H1 (cell line): ENCODE measurements at regions not wholly inside any gene's neighbourhood (a gene's known extent, or its start where the extent isn't known, plus 50 kb on each side); places are given as distances from the start of the nearest gene placed in this dataset.

Source experiments
- CTCF ChIP-seq, 3 experiments: IDR thresholded peaks; 1 replicate in 2 of 3; 2 replicates in 1 of 3; pipeline versions ENCODE4 v1.5.1 to v1.6.1; 2011; ENCODE audit warnings: low read length in 3 of 3, mild to moderate bottlenecking in 3 of 3, inconsistent platforms in 2 of 3, low read depth in 1 of 3, moderate library complexity in 1 of 3; ENCODE audit not compliant: insufficient read depth in 1 of 3; ENCODE audit errors: control extremely low read depth in 1 of 3
- GABPA ChIP-seq: IDR thresholded peaks from 2 replicates; pipeline ENCODE4 v1.6.1; 2011; ENCODE audit warnings: mild to moderate bottlenecking, low read length, moderate library complexity, borderline replicate concordance; ENCODE audit not compliant: insufficient read depth
- RFX5 ChIP-seq: IDR thresholded peaks from 2 replicates; pipeline ENCODE4 v1.6.1; 2011; ENCODE audit warnings: low read depth, low read length, improper control_type of control experiment, borderline replicate concordance
- RXRA ChIP-seq: IDR thresholded peaks from 2 replicates; pipeline ENCODE4 v1.6.1; 2011; ENCODE audit warnings: low read depth, mild to moderate bottlenecking, low read length, moderate library complexity; ENCODE audit not compliant: insufficient read depth
- SIX5 ChIP-seq: IDR thresholded peaks from 2 replicates; pipeline ENCODE4 v1.6.1; 2011; ENCODE audit warnings: mild to moderate bottlenecking, low read depth, low read length
- TCF12 ChIP-seq: IDR thresholded peaks from 2 replicates; pipeline ENCODE4 v1.6.1; 2011; ENCODE audit warnings: low read depth, mild to moderate bottlenecking, low read length
- YY1 ChIP-seq: IDR thresholded peaks from 2 replicates; pipeline ENCODE4 v1.6.1; 2011; ENCODE audit warnings: low read depth, mild to moderate bottlenecking, low read length

GRCh38 chr5:40204144-40204543 lies 475.6 kb upstream of the PTGER4 start (continued):
- TF ChIP-seq RFX5, result no peak
- TF ChIP-seq YY1, result no peak
- TF ChIP-seq SIX5, result no peak
- TF ChIP-seq CTCF (IDR thresholded peaks at IDR 0.05; ENCODE audit: control extremely low read depth in 1 of 3, insufficient read depth in 1 of 3, low read depth in 1 of 3, low read length in 3 of 3), result no peak
- TF ChIP-seq TCF12, result no peak
- no peak for TF ChIP-seq RXRA
- no peak for TF ChIP-seq GABPA
